BJ (cell line): ENCODE measurements at regions not wholly inside any gene's neighbourhood (a gene's known extent, or its start where the extent isn't known, plus 50 kb on each side); places are given as distances from the start of the nearest gene placed in this dataset.

Experiments
- CTCF ChIA-PET: fragments of 350-600 bp; formaldehyde crosslinking; extraction: SDS; loops from one replicate; lab custom pipeline; 2021; ENCODE audit warnings: antibody characterized with exemption, inconsistent platforms; lab: Yijun Ruan, JAX
- POLR2A ChIA-PET: fragments of 300-600 bp; sonication (Branson Sonifier 250); formaldehyde crosslinking; extraction: SDS; loops from one replicate; lab custom pipeline; 2021; ENCODE audit warnings: antibody characterized with exemption; lab: Charles Lee
- DNase-seq: peaks from one replicate; pipeline ENCODE4 v3.0.0-alpha.2; 2011; ENCODE audit warnings: low read depth
- H3K27me3 ChIP-seq: 2 replicates; pipeline ENCODE4 v1.6.0; 2011; ENCODE audit warnings: low read length; ENCODE audit not compliant: control insufficient read depth, insufficient read depth
- H3K36me3 ChIP-seq: 2 replicates; pipeline ENCODE4 v1.5.1; 2011; ENCODE audit warnings: low read length; ENCODE audit not compliant: control insufficient read depth, insufficient read depth
- H3K4me3 ChIP-seq: 2 replicates; pipeline ENCODE4 v1.5.1; 2011; ENCODE audit warnings: low read depth, mild to moderate bottlenecking, control low read depth, low read length
- TF ChIP-seq, protein P1 (sequence below): IDR thresholded peaks from 2 replicates; pipeline ENCODE4 v1.5.1; 2011; ENCODE audit warnings: low read depth, mild to moderate bottlenecking, control low read depth, inconsistent platforms, low read length, moderate library complexity; ENCODE audit not compliant: insufficient read depth

DNA sequence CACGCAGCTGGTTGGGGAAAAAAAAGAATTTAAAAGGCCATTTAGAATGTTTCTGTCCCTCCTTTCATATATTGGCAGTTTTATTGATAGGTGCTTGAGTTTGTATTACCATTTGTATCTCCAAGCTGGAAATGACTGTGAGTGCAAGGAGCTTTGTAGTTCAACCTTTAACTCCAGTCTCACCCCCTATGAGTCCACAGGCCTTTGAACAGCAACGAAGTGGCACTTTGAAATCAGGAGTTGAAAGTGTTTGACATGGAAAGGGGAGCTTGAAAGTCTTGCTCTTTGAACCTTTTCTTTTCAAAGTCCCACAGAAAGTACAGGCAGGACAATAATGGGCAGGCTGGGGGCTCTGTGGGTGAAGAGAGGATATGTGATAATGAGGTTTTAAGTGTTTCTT lies 480.3 kb downstream of the RERGL start:
- POLR2A ChIA-PET, result no interaction called here
- Histone ChIP-seq H3K36me3 (no peaks in the 10 kb centered on the region), H3K27me3 (no peaks in the 10 kb centered on the region), H3K4me3 (no peak overlapping the region)
- no peak for DNase-seq
- TF ChIP-seq, protein P1, sequence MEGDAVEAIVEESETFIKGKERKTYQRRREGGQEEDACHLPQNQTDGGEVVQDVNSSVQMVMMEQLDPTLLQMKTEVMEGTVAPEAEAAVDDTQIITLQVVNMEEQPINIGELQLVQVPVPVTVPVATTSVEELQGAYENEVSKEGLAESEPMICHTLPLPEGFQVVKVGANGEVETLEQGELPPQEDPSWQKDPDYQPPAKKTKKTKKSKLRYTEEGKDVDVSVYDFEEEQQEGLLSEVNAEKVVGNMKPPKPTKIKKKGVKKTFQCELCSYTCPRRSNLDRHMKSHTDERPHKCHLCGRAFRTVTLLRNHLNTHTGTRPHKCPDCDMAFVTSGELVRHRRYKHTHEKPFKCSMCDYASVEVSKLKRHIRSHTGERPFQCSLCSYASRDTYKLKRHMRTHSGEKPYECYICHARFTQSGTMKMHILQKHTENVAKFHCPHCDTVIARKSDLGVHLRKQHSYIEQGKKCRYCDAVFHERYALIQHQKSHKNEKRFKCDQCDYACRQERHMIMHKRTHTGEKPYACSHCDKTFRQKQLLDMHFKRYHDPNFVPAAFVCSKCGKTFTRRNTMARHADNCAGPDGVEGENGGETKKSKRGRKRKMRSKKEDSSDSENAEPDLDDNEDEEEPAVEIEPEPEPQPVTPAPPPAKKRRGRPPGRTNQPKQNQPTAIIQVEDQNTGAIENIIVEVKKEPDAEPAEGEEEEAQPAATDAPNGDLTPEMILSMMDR, result no peak
- CTCF ChIA-PET, result interaction anchor here (0.6 kb wide), 1 partner anchor 69 kb away, joined by 3 read pairs; no protein-coding TSS in a partner anchor

DNA sequence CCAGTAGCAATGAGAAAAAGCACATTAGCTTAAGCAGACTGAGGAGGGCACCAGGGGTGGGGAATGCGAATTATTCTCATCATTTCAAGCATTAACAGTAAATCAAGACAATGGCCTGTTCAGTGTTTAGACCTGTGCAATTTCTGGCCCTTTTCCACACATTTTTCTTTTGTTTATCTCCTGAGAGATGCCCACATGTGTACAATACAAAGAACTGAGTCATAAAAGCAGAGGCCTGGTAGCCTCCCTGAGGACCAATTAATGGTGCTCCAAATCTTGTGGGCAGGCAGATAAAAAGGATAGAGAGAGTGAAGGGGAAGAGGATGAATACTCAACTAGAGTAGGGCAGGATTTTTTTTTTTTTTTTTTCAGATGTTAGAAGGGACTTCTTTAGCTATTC lies 480.8 kb downstream of the RERGL start:
- no peak for DNase-seq
- TF ChIP-seq, protein P1, result no peak
- ChIA-PET POLR2A (no interaction called here), CTCF (no interaction called here)
- no peaks in the 10 kb centered on the region for H3K27me3 ChIP-seq
- no peak overlapping the region for H3K4me3 ChIP-seq
- H3K36me3 ChIP-seq, result no peaks in the 10 kb centered on the region

DNA sequence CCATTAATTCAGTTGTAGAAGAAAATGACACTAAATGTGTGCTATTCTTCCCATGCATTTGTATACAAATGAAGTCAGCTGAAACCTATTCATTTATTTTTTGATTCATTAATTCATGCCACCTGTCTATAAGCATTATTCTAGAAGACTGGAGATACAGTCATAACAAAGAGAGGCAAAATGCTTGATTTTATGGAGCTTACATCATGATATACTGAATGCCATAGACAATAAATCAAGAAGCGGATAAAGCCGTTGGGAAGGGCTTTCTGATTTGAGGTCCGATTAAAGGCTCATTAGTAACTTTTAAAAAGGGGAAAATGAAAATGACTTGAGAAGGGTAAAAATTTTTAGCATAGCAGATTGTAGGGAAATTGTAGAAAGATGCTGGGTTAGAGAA lies 494.9 kb downstream of the RERGL start:
- no peaks in the 10 kb centered on the region for H3K27me3 ChIP-seq
- no peaks in the 10 kb centered on the region for H3K36me3 ChIP-seq
- POLR2A ChIA-PET, result no interaction called here
- H3K4me3 ChIP-seq, result no peak overlapping the region
- TF ChIP-seq, protein P1, result no peak
- DNase-seq, result no peak
- CTCF ChIA-PET, result no interaction called here

DNA sequence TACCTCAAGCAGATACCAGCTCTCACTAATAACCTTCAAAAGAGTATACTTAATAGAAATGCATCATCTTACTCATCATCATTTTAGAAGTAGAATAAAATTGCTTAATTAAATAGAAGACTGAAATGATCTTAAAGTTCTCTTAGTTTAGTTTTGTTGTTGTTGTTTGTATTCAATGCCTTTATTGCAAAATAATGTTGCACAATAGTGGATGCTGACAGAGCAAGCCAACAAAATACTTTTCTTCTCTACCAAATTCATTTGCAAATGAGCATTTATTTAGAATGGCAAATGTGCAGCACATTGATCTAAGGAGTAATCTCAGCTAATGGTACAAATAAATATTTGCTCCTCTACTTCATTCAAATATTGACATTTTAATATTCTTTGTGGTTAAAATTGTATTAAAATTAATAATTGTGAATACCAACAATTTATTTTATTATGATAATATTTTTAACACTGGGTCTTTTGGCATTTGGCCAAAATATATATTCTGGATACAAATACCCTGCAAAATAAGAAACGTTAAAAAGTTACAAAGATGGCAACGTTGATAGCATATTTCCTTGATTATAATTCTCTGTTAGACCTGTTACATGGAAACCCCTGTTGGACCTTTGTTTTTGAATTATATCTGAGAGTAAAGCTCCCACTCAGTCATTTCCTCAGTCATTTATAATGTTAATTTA lies 496.1 kb downstream of the RERGL start:
- TF ChIP-seq, protein P1, result no peak
- Histone ChIP-seq H3K4me3 (no peak overlapping the region), H3K36me3 (no peaks in the 10 kb centered on the region), H3K27me3 (no peaks in the 10 kb centered on the region)
- DNase-seq, result no peak
- POLR2A ChIA-PET, result no interaction called here
- CTCF ChIA-PET, result no interaction called here

DNA sequence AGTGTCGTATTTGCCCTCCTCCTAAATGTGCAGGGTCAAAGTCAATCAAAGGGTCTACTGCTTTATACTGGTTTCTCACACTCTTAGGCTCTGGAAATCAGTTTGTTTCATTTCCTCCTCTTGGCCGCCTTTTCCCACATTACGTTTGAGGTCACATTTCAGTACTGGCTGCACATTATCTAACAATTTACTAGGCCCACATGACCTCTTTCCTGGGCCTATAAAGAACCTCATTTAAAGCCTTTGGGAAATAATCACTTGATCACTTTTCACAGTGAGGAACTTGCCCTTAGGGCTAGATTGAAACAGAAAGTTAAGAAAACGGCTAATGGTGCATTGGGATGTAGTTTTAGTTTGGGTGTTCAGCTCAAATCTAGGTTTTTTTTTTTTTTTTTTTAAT lies 497.5 kb downstream of the RERGL start:
- ChIA-PET CTCF (no interaction called here), POLR2A (no interaction called here)
- Histone ChIP-seq H3K27me3 (no peaks in the 10 kb centered on the region), H3K4me3 (no peak overlapping the region), H3K36me3 (no peaks in the 10 kb centered on the region)
- DNase-seq, result no peak
- TF ChIP-seq, protein P1, result no peak
